HepG2 (cell line): ENCODE measurements at regions not wholly inside any gene's neighbourhood (a gene's known extent, or its start where the extent isn't known, plus 50 kb on each side); places are given as distances from the start of the nearest gene placed in this dataset.

Experiments
- ATAC-seq: fragments of 200-7000 bp; cut with Tn5 transposase; 3 replicates; pipeline ENCODE4 v1.9.1; 2020; ENCODE audit warnings: mild to moderate bottlenecking, moderate library complexity
- BruUV-seq: library from RNA; stranded (reverse); fragments of 400-500 nt; replicated peaks from 2 replicates; lab custom pipeline; 2021; lab: Mats Ljungman, UMichigan
- CTCF ChIA-PET: fragments of 300-600 bp; formaldehyde crosslinking; extraction: SDS; loops from one replicate; lab custom pipeline; 2021; ENCODE audit warnings: low total read pairs, inconsistent platforms, low intra/inter-chr PET ratio; lab: Yijun Ruan, JAX
- POLR2A ChIA-PET: fragments of 350-600 bp; sonication (Branson Sonifier 250); formaldehyde crosslinking; loops from one replicate; lab custom pipeline; 2020; ENCODE audit warnings: antibody characterized with exemption, inconsistent platforms; lab: Yijun Ruan, JAX
- DNase-seq: peaks from one replicate; pipeline ENCODE4 v3.0.0-alpha.2; 2015; ENCODE audit warnings: low spot score
- FAIRE-seq: peaks from 3 replicates; lab custom pipeline; 2011; peaks lifted over from hg19 to GRCh38; lab: Jason Lieb, UNC
- H2AFZ ChIP-seq: one replicate; pipeline ENCODE4 v1.6.1; 2011; ENCODE audit warnings: low read length, inconsistent platforms
- H3K27ac ChIP-seq: fragments of 300-600 bp; 3 replicates; pipeline ENCODE4 v1.8.0; 2011; ENCODE audit warnings: mixed run types, mild to moderate bottlenecking, mixed read lengths, low read length, inconsistent platforms; ENCODE audit not compliant: insufficient read depth; ENCODE audit errors: extremely low read length
- H3K27me3 ChIP-seq, 2 experiments: fragments of 200-600 bp in 1 of 2; 2 replicates in 1 of 2; 3 replicates in 1 of 2; pipeline versions ENCODE4 v1.6.0 to v1.8.0; 2011; ENCODE audit warnings: low read length in 2 of 2, mild to moderate bottlenecking in 2 of 2, moderate library complexity in 2 of 2, inconsistent platforms in 1 of 2; ENCODE audit not compliant: insufficient read depth in 2 of 2, control insufficient read depth in 1 of 2
- H3K36me3 ChIP-seq, 2 experiments: fragments of 200-600 bp in 1 of 2; replicated peaks in 1 of 2; 2 replicates in 1 of 2; 3 replicates in 1 of 2; pipeline versions ENCODE4 v1.5.1 to v1.8.0; 2011; ENCODE audit warnings: low read length in 2 of 2, inconsistent platforms in 1 of 2; ENCODE audit not compliant: insufficient read depth in 2 of 2, control insufficient read depth in 1 of 2
- H3K4me1 ChIP-seq: 2 replicates; pipeline ENCODE4 v1.5.1; 2012; ENCODE audit warnings: low read length, inconsistent platforms; ENCODE audit not compliant: insufficient read depth
- H3K4me2 ChIP-seq: 2 replicates; pipeline ENCODE4 v1.6.0; 2011; ENCODE audit warnings: low read depth, low read length, inconsistent platforms
- H3K4me3 ChIP-seq, 3 experiments: fragments of 200-600 bp in 1 of 3; sonication (generic), shearing (Covaris generic) in 1 of 3; replicated peaks in 1 of 3; 2 replicates each; pipeline ENCODE4 v1.5.1; 2011 to 2016; ENCODE audit warnings: low read length in 3 of 3, inconsistent platforms in 2 of 3, low read depth in 2 of 3, mild to moderate bottlenecking in 2 of 3, control low read depth in 1 of 3, mixed read lengths in 1 of 3; ENCODE audit not compliant: insufficient read depth in 1 of 3
- H3K79me2 ChIP-seq: one replicate; pipeline ENCODE4 v1.6.1; 2011; ENCODE audit warnings: low read length, inconsistent platforms; ENCODE audit not compliant: insufficient read depth
- H3K9ac ChIP-seq: 2 replicates; pipeline ENCODE4 v1.6.0; 2011; ENCODE audit warnings: mild to moderate bottlenecking, low read depth, low read length, inconsistent platforms; ENCODE audit not compliant: insufficient read depth
- H3K9me3 ChIP-seq: 2 replicates; pipeline ENCODE4 v1.5.1; 2012; ENCODE audit warnings: mild to moderate bottlenecking, low read length
- H4K20me1 ChIP-seq: 2 replicates; pipeline ENCODE4 v1.6.0; 2011; ENCODE audit warnings: inconsistent platforms, mild to moderate bottlenecking, low read length, moderate library complexity; ENCODE audit not compliant: insufficient read depth
- HDAC2 ChIP-seq: sonication (generic); formaldehyde crosslinking; IDR thresholded peaks from 2 replicates; pipeline ENCODE4 v1.4.0; 2020; ENCODE audit warnings: missing genetic modification reagents
- HNF4A ChIP-seq: sonication (generic); formaldehyde crosslinking; IDR thresholded peaks from 2 replicates; pipeline ENCODE4 v1.4.0; 2020; ENCODE audit warnings: missing genetic modification reagents
- KDM5B ChIP-seq: sonication (generic); formaldehyde crosslinking; IDR thresholded peaks from 2 replicates; pipeline ENCODE4 v1.4.0; 2020; ENCODE audit warnings: missing genetic modification reagents, mild to moderate bottlenecking, borderline replicate concordance
- NFIC ChIP-seq: IDR thresholded peaks from 2 replicates; pipeline ENCODE4 v1.6.1; 2012; ENCODE audit warnings: mild to moderate bottlenecking, low read length, inconsistent platforms
- WGBS: methylation state at CpG from one replicate; pipeline ENCODE4 v1.1.6; 2017; ENCODE audit warnings: low lambda C conversion rate; 5-methylcytosine and 5-hydroxymethylcytosine counted together
- in situ Hi-C: cut with HindIII; loops from 2 replicates; pipeline ENCODE4 v1.10.0; 2017; ENCODE audit warnings: low pct_unique_long_range_greater_than_20kb; ENCODE audit not compliant: extremely low pct_ligation_motif_present
- intact Hi-C: fragments of 100-400 bp; cut with micrococcal nuclease; formaldehyde crosslinking; loops from one replicate; pipeline ENCODE4 v1.10.0; 2022; ENCODE audit not compliant: unreplicated experiment
- TF ChIP-seq, protein P1 (sequence below): sonication (generic); formaldehyde crosslinking; IDR thresholded peaks from 2 replicates; pipeline ENCODE4 v1.5.1; 2020; ENCODE audit warnings: mild to moderate bottlenecking, missing genetic modification reagents, borderline replicate concordance

DNA sequence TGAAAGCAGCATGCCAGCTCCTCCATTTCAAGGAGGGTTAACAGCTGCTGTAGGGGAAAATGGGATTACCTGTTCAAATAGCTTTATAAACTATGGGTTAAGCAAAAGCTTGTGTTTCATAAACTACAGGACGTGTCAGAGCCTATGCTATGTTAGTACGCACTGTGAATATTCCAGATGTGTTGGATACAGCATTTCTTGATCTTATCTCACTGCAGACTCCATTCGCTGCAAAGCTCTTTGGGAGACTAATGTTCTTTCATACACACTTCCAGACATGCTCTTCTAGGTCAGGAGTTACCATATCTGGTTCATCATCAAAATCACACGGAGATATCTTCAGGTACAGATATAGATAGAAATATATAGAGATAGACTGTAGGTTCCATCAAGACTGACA, 281.2 kb upstream of the FAM241A start:
- WGBS = 3% methylated on average over 4 of the region's 4 CpGs
- no peak for FAIRE-seq
- no peaks in the 10 kb centered on the region for H3K27me3 ChIP-seq

More for the DNA sequence above, 281.2 kb upstream of the FAM241A start:
- CTCF ChIA-PET = no interaction called here
- in situ Hi-C loops = no loop called here
- no peaks in the 10 kb centered on the region for H3K36me3 ChIP-seq
- no peak for ATAC-seq
- TF ChIP-seq HNF4A (CRISPR knock-in tag) = no peak
- TF ChIP-seq KDM5B (CRISPR knock-in tag) = no peak
- TF ChIP-seq NFIC = no peak
- TF ChIP-seq, protein P1, sequence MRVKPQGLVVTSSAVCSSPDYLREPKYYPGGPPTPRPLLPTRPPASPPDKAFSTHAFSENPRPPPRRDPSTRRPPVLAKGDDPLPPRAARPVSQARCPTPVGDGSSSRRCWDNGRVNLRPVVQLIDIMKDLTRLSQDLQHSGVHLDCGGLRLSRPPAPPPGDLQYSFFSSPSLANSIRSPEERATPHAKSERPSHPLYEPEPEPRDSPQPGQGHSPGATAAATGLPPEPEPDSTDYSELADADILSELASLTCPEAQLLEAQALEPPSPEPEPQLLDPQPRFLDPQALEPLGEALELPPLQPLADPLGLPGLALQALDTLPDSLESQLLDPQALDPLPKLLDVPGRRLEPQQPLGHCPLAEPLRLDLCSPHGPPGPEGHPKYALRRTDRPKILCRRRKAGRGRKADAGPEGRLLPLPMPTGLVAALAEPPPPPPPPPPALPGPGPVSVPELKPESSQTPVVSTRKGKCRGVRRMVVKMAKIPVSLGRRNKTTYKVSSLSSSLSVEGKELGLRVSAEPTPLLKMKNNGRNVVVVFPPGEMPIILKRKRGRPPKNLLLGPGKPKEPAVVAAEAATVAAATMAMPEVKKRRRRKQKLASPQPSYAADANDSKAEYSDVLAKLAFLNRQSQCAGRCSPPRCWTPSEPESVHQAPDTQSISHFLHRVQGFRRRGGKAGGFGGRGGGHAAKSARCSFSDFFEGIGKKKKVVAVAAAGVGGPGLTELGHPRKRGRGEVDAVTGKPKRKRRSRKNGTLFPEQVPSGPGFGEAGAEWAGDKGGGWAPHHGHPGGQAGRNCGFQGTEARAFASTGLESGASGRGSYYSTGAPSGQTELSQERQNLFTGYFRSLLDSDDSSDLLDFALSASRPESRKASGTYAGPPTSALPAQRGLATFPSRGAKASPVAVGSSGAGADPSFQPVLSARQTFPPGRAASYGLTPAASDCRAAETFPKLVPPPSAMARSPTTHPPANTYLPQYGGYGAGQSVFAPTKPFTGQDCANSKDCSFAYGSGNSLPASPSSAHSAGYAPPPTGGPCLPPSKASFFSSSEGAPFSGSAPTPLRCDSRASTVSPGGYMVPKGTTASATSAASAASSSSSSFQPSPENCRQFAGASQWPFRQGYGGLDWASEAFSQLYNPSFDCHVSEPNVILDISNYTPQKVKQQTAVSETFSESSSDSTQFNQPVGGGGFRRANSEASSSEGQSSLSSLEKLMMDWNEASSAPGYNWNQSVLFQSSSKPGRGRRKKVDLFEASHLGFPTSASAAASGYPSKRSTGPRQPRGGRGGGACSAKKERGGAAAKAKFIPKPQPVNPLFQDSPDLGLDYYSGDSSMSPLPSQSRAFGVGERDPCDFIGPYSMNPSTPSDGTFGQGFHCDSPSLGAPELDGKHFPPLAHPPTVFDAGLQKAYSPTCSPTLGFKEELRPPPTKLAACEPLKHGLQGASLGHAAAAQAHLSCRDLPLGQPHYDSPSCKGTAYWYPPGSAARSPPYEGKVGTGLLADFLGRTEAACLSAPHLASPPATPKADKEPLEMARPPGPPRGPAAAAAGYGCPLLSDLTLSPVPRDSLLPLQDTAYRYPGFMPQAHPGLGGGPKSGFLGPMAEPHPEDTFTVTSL (CRISPR knock-in tag) = no peak
- no peak for TF ChIP-seq HDAC2 (CRISPR knock-in tag)
- intact Hi-C loops = no loop called here
- DNase-seq = no peak
- H3K4me3 ChIP-seq = no peak overlapping the region
- H3K4me1 ChIP-seq = no peaks in the 10 kb centered on the region
- H4K20me1 ChIP-seq = no peaks in the 10 kb centered on the region
- no peak overlapping the region for H3K4me2 ChIP-seq
- no peaks in the 10 kb centered on the region for H3K79me2 ChIP-seq
- H3K9me3 ChIP-seq = no peaks in the 10 kb centered on the region
- H2AFZ ChIP-seq = no peak overlapping the region
- no peak overlapping the region for H3K9ac ChIP-seq
- no TSS peak for BruUV-seq
- no peak overlapping the region for H3K27ac ChIP-seq
- POLR2A ChIA-PET = no interaction called here
